NB4 (cell line): ENCODE measurements at regions not wholly inside any gene's neighbourhood (a gene's known extent, or its start where the extent isn't known, plus 50 kb on each side); places are given as distances from the start of the nearest gene placed in this dataset.
A peak's percentile ranks its signal among the peaks of the same experiment; 100 is the strongest.

ENCODE experiments used
- DNase-seq: peaks from one replicate; pipeline ENCODE4 v3.0.0; 2010; ENCODE audit warnings: low read depth
- H3K4me3 ChIP-seq: one replicate; pipeline ENCODE4 v1.5.1; 2011; ENCODE audit warnings: mild to moderate bottlenecking, low read depth, low read length, moderate library complexity
- CTCF ChIP-seq: IDR thresholded peaks from one replicate; pipeline ENCODE4 v1.5.1; 2012; ENCODE audit warnings: low read depth, low read length
- MAX ChIP-seq: IDR thresholded peaks from 2 replicates; pipeline ENCODE4 v1.6.1; 2011; ENCODE audit warnings: low read depth, low read length
- MYC ChIP-seq: IDR thresholded peaks from 2 replicates; pipeline ENCODE4 v1.6.1; 2011; ENCODE audit warnings: low read depth, low read length
- POLR2A ChIP-seq: IDR thresholded peaks from 2 replicates; pipeline ENCODE4 v1.6.1; 2011; ENCODE audit warnings: mild to moderate bottlenecking; ENCODE audit not compliant: insufficient read length; ENCODE audit errors: extremely low read depth

- TF ChIP-seq POLR2A (no peak), MAX (peak; percentile 19; the same call in 1 of the 2 replicates)
- no peak overlapping the region for H3K4me3 ChIP-seq
- DNase-seq: peak; percentile 16
Measured at GRCh38 chr10:131000743-131001142, 310.8 kb downstream of the TCERG1L start.

DNA sequence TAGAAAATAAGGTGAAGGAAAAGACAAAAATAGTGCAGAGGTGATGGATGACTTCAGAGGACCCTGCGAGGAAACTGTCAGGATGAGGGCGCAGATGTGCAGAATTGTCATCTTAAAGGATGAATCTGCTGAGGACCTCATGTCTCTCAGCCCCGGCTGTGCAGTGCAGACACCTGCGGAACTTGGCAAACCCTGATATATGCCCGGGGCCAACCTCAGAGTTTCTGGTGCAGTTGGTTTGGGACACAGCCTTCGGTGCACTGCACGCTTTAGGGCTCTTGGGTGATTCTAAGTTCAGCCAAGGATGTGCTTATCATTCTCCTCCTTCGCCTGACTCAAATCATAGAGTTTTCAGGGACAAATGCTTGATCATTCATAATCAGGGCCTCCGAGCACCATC lies 310.1 kb downstream of the TCERG1L start:
- TF ChIP-seq CTCF (no peak), MAX (no peak), POLR2A (no peak), MYC (no peak)
- DNase-seq: no peak
- no peak overlapping the region for H3K4me3 ChIP-seq

DNA sequence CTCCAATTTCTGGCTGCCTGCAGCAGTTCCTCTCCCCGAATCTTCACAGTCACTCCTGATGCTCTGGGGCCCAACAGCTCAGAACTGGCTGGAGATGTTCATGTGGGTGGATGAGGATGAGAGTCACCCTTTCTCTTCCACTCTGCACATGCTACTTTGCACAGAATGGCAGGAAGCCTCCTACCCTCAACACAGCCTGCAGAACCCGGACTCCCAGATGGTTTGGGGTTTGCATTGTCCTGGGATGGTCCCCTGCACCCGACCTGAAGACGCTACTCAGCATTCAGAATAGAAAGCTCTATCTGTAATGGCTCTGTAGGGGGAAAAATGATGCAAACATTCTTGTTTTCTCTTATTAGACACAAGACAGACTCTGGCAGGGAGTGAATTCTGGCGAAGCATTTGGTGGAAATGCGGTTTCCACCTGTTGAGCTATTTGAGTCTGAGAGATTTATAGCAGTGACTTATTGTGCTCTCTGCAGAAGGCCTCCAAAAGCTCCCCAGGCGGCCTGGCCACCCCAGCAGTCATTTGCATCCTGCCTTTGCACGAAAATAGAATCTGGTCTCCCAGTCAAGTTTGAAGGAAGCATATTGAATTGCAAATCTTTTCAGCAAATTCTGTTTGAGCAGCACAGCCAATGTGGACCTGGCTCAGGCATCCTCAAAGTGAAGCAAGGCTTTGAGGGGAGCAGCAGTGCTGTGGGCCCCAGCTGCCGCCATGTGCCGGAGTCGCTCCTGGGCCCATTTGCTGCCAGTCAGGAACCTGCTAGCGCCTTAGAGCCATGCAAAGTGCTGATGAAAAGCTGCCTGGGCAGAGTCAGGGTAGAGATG lies 309.3 kb downstream of the TCERG1L start:
- no peak overlapping the region for H3K4me3 ChIP-seq
- TF ChIP-seq CTCF (no peak), POLR2A (no peak), MAX (no peak), MYC (no peak)
- DNase-seq: no peak

DNA sequence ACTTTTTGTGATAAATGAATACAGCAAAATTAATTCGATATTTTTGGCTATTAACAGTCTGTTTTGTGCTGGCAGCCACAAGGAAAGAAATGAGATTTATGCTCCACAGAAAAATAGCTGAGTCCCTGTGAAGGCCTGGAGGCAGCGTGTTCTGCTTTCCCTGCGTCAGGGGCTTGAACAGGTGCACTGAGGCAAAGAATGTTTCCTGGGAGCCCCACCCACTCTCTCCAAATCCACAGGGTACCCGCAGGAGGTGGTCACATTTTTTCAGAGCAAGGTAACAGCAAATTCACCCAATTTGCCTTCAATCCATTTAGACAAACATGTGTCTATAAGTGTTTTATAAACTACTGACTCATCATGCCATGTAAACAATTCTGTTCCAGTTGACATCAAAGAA lies 308.1 kb downstream of the TCERG1L start:
- TF ChIP-seq POLR2A: no peak
- no peak for TF ChIP-seq CTCF
- TF ChIP-seq MYC: no peak
- TF ChIP-seq MAX: no peak
- DNase-seq: no peak
- H3K4me3 ChIP-seq: no peak overlapping the region

- no peak for TF ChIP-seq CTCF
- TF ChIP-seq MAX: no peak
- no peak for DNase-seq
Measured at GRCh38 chr10:131004276-131004675, 307.2 kb downstream of the TCERG1L start.

GRCh38 chr10:131006458-131007256 lies 304.9 kb downstream of the TCERG1L start:
- TF ChIP-seq MYC: no peak
- no peak for TF ChIP-seq CTCF
- no peak for TF ChIP-seq MAX
- TF ChIP-seq POLR2A: no peak
- no peak overlapping the region for H3K4me3 ChIP-seq
- DNase-seq: no peak

More at GRCh38 chr10:131004276-131004675, 307.2 kb downstream of the TCERG1L start:
- H3K4me3 ChIP-seq: no peak overlapping the region
